Neural progenitor cell (in vitro differentiated cells): ENCODE measurements at regions not wholly inside any gene's neighbourhood (a gene's known extent, or its start where the extent isn't known, plus 50 kb on each side); places are given as distances from the start of the nearest gene placed in this dataset.

ENCODE experiments used
- DNase-seq: peaks from one replicate; pipeline ENCODE4 v3.0.0-alpha.2; 2016; ENCODE audit warnings: low spot score
- H2AFZ ChIP-seq: fragments of 200-600 bp; sonication (generic); replicated peaks from 2 replicates; pipeline ENCODE4 v1.6.1; 2016; ENCODE audit warnings: antibody characterized with exemption
- H3F3A ChIP-seq: fragments of 200-600 bp; sonication (generic); 2 replicates; pipeline ENCODE4 v1.6.1; 2016; ENCODE audit warnings: antibody characterized with exemption, low read depth
- H3K27ac ChIP-seq: fragments of 200-600 bp; sonication (generic); 2 replicates; pipeline ENCODE4 v1.5.1; 2016; ENCODE audit warnings: mild to moderate bottlenecking
- H3K27me3 ChIP-seq: fragments of 200-600 bp; sonication (generic); 2 replicates; pipeline ENCODE4 v1.6.1; 2016; ENCODE audit warnings: mild to moderate bottlenecking, moderate library complexity
- H3K36me3 ChIP-seq: fragments of 200-600 bp; sonication (generic); 2 replicates; pipeline ENCODE4 v1.5.1; 2016
- H3K4me1 ChIP-seq: fragments of 200-600 bp; sonication (generic); 2 replicates; pipeline ENCODE4 v1.6.1; 2016; ENCODE audit warnings: mixed run types
- H3K4me2 ChIP-seq: fragments of 200-600 bp; sonication (generic); 2 replicates; pipeline ENCODE4 v1.6.1; 2016
- H3K4me3 ChIP-seq: fragments of 200-600 bp; sonication (generic); 2 replicates; pipeline ENCODE4 v1.5.1; 2016
- H3K79me2 ChIP-seq: fragments of 200-600 bp; sonication (generic); 2 replicates; pipeline ENCODE4 v1.6.1; 2016; ENCODE audit warnings: low read depth
- H3K9ac ChIP-seq: fragments of 200-600 bp; sonication (generic); 2 replicates; pipeline ENCODE4 v1.6.1; 2016
- H3K9me3 ChIP-seq: fragments of 200-600 bp; sonication (generic); 2 replicates; pipeline ENCODE4 v1.5.1; 2016; ENCODE audit warnings: low read depth
- H4K20me1 ChIP-seq: fragments of 200-600 bp; sonication (generic); 2 replicates; pipeline ENCODE4 v1.6.1; 2016; ENCODE audit warnings: low read depth
- H3K27ac Mint-ChIP-seq: 3 replicates; pipeline ENCODE4 v1.8.0; 2021; ENCODE audit warnings: mixed read lengths
- H3K27me3 Mint-ChIP-seq: 2 replicates; pipeline ENCODE4 v1.8.0; 2022; ENCODE audit warnings: low read depth, mild to moderate bottlenecking, inconsistent platforms, moderate library complexity, mixed read lengths; ENCODE audit not compliant: insufficient read depth
- H3K36me3 Mint-ChIP-seq: 3 replicates; pipeline ENCODE4 v1.8.0; 2021; ENCODE audit warnings: mixed read lengths
- H3K4me1 Mint-ChIP-seq: 3 replicates; pipeline ENCODE4 v1.8.0; 2021; ENCODE audit warnings: mixed read lengths
- H3K4me3 Mint-ChIP-seq: 3 replicates; pipeline ENCODE4 v1.8.0; 2021; ENCODE audit warnings: mild to moderate bottlenecking, moderate library complexity, mixed read lengths
- H3K9me3 Mint-ChIP-seq: 3 replicates; pipeline ENCODE4 v1.8.0; 2020; ENCODE audit warnings: mixed read lengths
- EZH2 ChIP-seq: fragments of 200-600 bp; sonication (generic); IDR thresholded peaks from 2 replicates; pipeline ENCODE4 v1.6.1; 2017; ENCODE audit warnings: antibody characterized with exemption, mild to moderate bottlenecking, moderate library complexity
- EZH2phosphoT487 ChIP-seq: fragments of 200-600 bp; sonication (generic); IDR thresholded peaks from 2 replicates; pipeline ENCODE4 v1.6.1; 2017; ENCODE audit warnings: antibody characterized with exemption
- TF ChIP-seq, protein P1 (sequence below): fragments of 200-600 bp; sonication (generic); IDR thresholded peaks from 2 replicates; pipeline ENCODE4 v1.5.1; 2017; ENCODE audit warnings: antibody characterized with exemption, mild to moderate bottlenecking

DNA sequence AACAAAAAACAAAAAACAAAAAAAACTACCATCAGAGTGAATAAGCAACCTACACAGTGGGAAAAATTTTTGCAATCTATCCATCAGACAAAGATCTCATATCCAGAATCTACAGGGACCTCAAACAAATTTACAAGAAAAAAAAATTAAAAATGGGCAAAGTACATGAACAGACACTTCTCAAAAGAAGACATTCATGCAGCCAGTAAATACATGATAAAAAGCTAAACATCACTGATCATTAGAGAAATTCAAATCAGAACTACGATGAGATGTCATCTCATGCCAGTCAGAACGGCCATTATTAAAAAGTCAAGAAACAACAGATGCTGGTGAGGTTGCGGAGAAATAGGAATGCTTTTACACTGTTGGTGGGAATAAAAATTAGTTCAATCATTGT is 466.5 kb upstream of the ATXN7L3B start:
- H3K4me3 Mint-ChIP-seq = no peak overlapping the region
- H2AFZ ChIP-seq = no peak overlapping the region
- no peaks in the 10 kb centered on the region for H3F3A ChIP-seq
- no peaks in the 10 kb centered on the region for H3K9me3 ChIP-seq
- no peak overlapping the region for H3K27ac Mint-ChIP-seq
- no peak overlapping the region for H3K27ac ChIP-seq
- H3K27me3 ChIP-seq = no peaks in the 10 kb centered on the region
- H3K36me3 ChIP-seq = no peaks in the 10 kb centered on the region
- H3K79me2 ChIP-seq = no peaks in the 10 kb centered on the region
- H3K4me3 ChIP-seq = no peak overlapping the region
- H3K9me3 Mint-ChIP-seq = peaks cover 15% of the 10 kb centered on the region
- DNase-seq = no peak
- no peaks in the 10 kb centered on the region for H3K4me1 ChIP-seq
- no peak overlapping the region for H3K9ac ChIP-seq
- no peak overlapping the region for H3K4me2 ChIP-seq
- H3K27me3 Mint-ChIP-seq = peaks cover 2% of the 10 kb centered on the region
- TF ChIP-seq EZH2 (no peak), EZH2phosphoT487 (no peak)
- TF ChIP-seq, protein P1, sequence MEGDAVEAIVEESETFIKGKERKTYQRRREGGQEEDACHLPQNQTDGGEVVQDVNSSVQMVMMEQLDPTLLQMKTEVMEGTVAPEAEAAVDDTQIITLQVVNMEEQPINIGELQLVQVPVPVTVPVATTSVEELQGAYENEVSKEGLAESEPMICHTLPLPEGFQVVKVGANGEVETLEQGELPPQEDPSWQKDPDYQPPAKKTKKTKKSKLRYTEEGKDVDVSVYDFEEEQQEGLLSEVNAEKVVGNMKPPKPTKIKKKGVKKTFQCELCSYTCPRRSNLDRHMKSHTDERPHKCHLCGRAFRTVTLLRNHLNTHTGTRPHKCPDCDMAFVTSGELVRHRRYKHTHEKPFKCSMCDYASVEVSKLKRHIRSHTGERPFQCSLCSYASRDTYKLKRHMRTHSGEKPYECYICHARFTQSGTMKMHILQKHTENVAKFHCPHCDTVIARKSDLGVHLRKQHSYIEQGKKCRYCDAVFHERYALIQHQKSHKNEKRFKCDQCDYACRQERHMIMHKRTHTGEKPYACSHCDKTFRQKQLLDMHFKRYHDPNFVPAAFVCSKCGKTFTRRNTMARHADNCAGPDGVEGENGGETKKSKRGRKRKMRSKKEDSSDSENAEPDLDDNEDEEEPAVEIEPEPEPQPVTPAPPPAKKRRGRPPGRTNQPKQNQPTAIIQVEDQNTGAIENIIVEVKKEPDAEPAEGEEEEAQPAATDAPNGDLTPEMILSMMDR = no peak
- no peaks in the 10 kb centered on the region for H3K4me1 Mint-ChIP-seq
- H4K20me1 ChIP-seq = no peaks in the 10 kb centered on the region
- no peaks in the 10 kb centered on the region for H3K36me3 Mint-ChIP-seq

DNA sequence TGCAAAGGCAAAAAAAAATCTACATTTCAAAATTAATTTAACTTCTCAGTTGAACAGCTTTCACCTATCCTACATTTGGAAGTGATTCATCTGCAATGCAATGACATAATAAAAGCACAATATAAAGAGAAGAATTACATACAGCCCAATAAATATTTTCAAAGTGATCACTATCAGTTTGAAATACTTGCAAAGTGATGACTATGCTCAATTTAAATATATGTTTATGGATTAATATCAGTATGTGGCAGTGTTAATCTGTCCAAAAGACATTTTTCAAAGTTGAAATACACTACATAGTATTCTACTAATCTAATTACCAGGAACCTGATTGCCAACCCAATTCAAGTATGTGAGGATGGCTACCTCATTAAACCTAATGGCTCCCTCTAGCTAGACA is 460.7 kb upstream of the ATXN7L3B start:
- Mint-ChIP-seq H3K27ac (no peak overlapping the region), H3K4me3 (no peak overlapping the region), H3K27me3 (peaks cover 2% of the 10 kb centered on the region), H3K4me1 (no peaks in the 10 kb centered on the region), H3K36me3 (no peaks in the 10 kb centered on the region), H3K9me3 (no peaks in the 10 kb centered on the region)
- H3K36me3 ChIP-seq = no peaks in the 10 kb centered on the region
- no peaks in the 10 kb centered on the region for H4K20me1 ChIP-seq
- DNase-seq = no peak
- no peaks in the 10 kb centered on the region for H3K79me2 ChIP-seq
- H3K9ac ChIP-seq = no peak overlapping the region
- H3K4me2 ChIP-seq = no peak overlapping the region
- no peaks in the 10 kb centered on the region for H3K4me1 ChIP-seq
- no peaks in the 10 kb centered on the region for H3F3A ChIP-seq
- H3K4me3 ChIP-seq = no peak overlapping the region
- no peaks in the 10 kb centered on the region for H3K27me3 ChIP-seq
- no peaks in the 10 kb centered on the region for H3K9me3 ChIP-seq
- H2AFZ ChIP-seq = no peak overlapping the region
- TF ChIP-seq, protein P1 = no peak
- TF ChIP-seq EZH2 (no peak), EZH2phosphoT487 (no peak)
- H3K27ac ChIP-seq = no peak overlapping the region

DNA sequence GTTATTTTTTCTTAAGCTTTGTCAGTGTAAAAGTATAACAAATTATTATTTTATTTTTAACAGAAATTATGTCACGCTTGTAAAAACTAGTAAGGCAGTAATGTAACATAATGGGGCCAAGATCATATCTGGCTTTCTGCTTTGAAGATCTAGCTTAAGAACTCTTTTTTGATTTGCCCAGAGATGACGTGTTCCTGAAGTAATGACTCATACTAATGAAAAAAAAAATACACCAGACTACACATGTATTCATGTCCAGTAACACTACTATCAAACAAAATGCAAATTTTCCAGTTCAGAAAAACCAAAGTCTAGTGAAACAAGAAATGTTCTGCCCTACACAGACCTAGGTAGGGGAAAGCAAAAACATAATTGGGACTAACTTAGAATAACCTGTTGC is 432.2 kb upstream of the ATXN7L3B start:
- Histone ChIP-seq H3K4me3 (no peak overlapping the region), H3K9me3 (no peaks in the 10 kb centered on the region), H3K4me1 (no peaks in the 10 kb centered on the region), H3K36me3 (no peaks in the 10 kb centered on the region), H3K27ac (no peak overlapping the region), H4K20me1 (no peaks in the 10 kb centered on the region), H3K9ac (no peak overlapping the region), H2AFZ (no peak overlapping the region), H3K4me2 (no peak overlapping the region), H3K79me2 (no peaks in the 10 kb centered on the region), H3F3A (no peaks in the 10 kb centered on the region), H3K27me3 (no peaks in the 10 kb centered on the region)
- Mint-ChIP-seq H3K4me1 (no peaks in the 10 kb centered on the region), H3K36me3 (no peaks in the 10 kb centered on the region), H3K9me3 (no peaks in the 10 kb centered on the region), H3K27me3 (no peaks in the 10 kb centered on the region), H3K4me3 (no peak overlapping the region), H3K27ac (no peak overlapping the region)
- TF ChIP-seq EZH2 (no peak), EZH2phosphoT487 (no peak)
- TF ChIP-seq, protein P1 = no peak
- DNase-seq = no peak

DNA sequence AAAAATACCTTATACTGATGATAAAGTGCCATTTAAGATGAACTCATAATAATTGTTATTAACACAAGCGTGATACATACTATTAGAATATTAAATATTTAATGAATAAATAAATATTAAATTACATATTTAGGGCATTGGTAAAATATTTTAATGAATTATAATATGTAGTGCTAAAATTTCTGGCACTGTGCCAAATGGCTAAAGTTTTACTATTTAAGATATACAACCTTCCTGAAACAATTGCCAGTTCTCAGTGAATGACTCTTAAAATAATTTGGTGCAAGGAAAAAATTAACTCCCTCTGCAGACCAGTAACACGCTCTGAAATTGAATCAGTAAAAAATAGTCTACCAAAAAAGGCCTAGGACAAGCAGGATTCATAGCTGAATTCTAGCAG is 428.9 kb upstream of the ATXN7L3B start:
- no peaks in the 10 kb centered on the region for H4K20me1 ChIP-seq
- Mint-ChIP-seq H3K27ac (no peak overlapping the region), H3K4me3 (no peak overlapping the region), H3K36me3 (no peaks in the 10 kb centered on the region), H3K4me1 (no peaks in the 10 kb centered on the region), H3K27me3 (no peaks in the 10 kb centered on the region), H3K9me3 (no peaks in the 10 kb centered on the region)
- H3K4me1 ChIP-seq = no peaks in the 10 kb centered on the region
- TF ChIP-seq, protein P1 = no peak
- no peak for TF ChIP-seq EZH2
- H3F3A ChIP-seq = no peaks in the 10 kb centered on the region
- H3K4me2 ChIP-seq = no peak overlapping the region
- no peaks in the 10 kb centered on the region for H3K27me3 ChIP-seq
- H3K9ac ChIP-seq = no peak overlapping the region
- no peak for DNase-seq
- no peaks in the 10 kb centered on the region for H3K36me3 ChIP-seq
- H3K4me3 ChIP-seq = no peak overlapping the region
- no peak overlapping the region for H3K27ac ChIP-seq
- H3K9me3 ChIP-seq = no peaks in the 10 kb centered on the region
- no peaks in the 10 kb centered on the region for H3K79me2 ChIP-seq
- no peak overlapping the region for H2AFZ ChIP-seq
